IMR-90 (cell line): ENCODE measurements at regions not wholly inside any gene's neighbourhood (a gene's known extent, or its start where the extent isn't known, plus 50 kb on each side); places are given as distances from the start of the nearest gene placed in this dataset.

Experiments
- ATAC-seq: fragments of 200-7000 bp; cut with Tn5 transposase; 2 replicates; pipeline ENCODE4 v1.9.1; 2020; ENCODE audit warnings: low read depth, mild to moderate bottlenecking, moderate library complexity
- BruUV-seq: library from RNA; stranded (reverse); fragments of 400-500 nt; replicated peaks from 2 replicates; lab custom pipeline; 2021; lab: Mats Ljungman, UMichigan
- CTCF ChIA-PET: fragments of 300-600 bp; formaldehyde crosslinking; extraction: SDS; loops from one replicate; lab custom pipeline; 2021; ENCODE audit warnings: antibody characterized with exemption; lab: Yijun Ruan, JAX
- POLR2A ChIA-PET: fragments of 300-600 bp; sonication (Branson Sonifier 250); formaldehyde crosslinking; loops from one replicate; lab custom pipeline; 2022; ENCODE audit warnings: antibody characterized with exemption; ENCODE audit not compliant: unreplicated experiment; lab: Charles Lee
- DNase-seq: peaks from one replicate; pipeline ENCODE4 v3.0.0; 2013
- H2AFZ ChIP-seq: replicated peaks from 2 replicates; pipeline ENCODE3; 2013; ENCODE audit warnings: low read length, mild to moderate bottlenecking; ENCODE audit not compliant: poor library complexity
- H2AK5ac ChIP-seq: 2 replicates; pipeline ENCODE4 v1.6.1; 2013; ENCODE audit warnings: low read depth, low read length, inconsistent platforms
- H2AK9ac ChIP-seq: replicated peaks from 2 replicates; pipeline ENCODE3; 2013; ENCODE audit warnings: mild to moderate bottlenecking, low read depth, low read length, moderate library complexity; ENCODE audit not compliant: poor library complexity
- H2BK120ac ChIP-seq: 2 replicates; pipeline ENCODE4 v1.6.1; 2013; ENCODE audit warnings: low read depth, low read length, inconsistent platforms
- H2BK15ac ChIP-seq: 3 replicates; pipeline ENCODE4 v1.6.1; 2013; ENCODE audit warnings: low read depth, low read length, inconsistent platforms
- H2BK20ac ChIP-seq: 2 replicates; pipeline ENCODE4 v1.6.1; 2013; ENCODE audit warnings: low read depth, mild to moderate bottlenecking, inconsistent platforms, low read length, moderate library complexity
- H2BK5ac ChIP-seq: 2 replicates; pipeline ENCODE4 v1.6.1; 2013; ENCODE audit warnings: mild to moderate bottlenecking, low read depth, low read length, inconsistent platforms; ENCODE audit not compliant: poor library complexity, severe bottlenecking
- H3K14ac ChIP-seq: replicated peaks from 2 replicates; pipeline ENCODE4 v1.6.1; 2013; ENCODE audit warnings: low read depth, low read length, inconsistent platforms
- H3K18ac ChIP-seq: 2 replicates; pipeline ENCODE4 v1.6.1; 2013; ENCODE audit warnings: low read depth, low read length, control low read depth
- H3K23ac ChIP-seq: 2 replicates; pipeline ENCODE4 v1.6.1; 2013; ENCODE audit warnings: low read depth, low read length, inconsistent platforms
- H3K27ac ChIP-seq: 2 replicates; pipeline ENCODE4 v1.5.1; 2013; ENCODE audit warnings: mild to moderate bottlenecking, control low read depth, low read length; ENCODE audit not compliant: insufficient read depth
- H3K27me3 ChIP-seq: 2 replicates; pipeline ENCODE4 v1.6.1; 2013; ENCODE audit warnings: low read length; ENCODE audit not compliant: control insufficient read depth, insufficient read depth
- H3K36me3 ChIP-seq: 2 replicates; pipeline ENCODE4 v1.6.1; 2013; ENCODE audit warnings: low read length, mixed read lengths; ENCODE audit not compliant: control insufficient read depth, insufficient read depth
- H3K4ac ChIP-seq: 2 replicates; pipeline ENCODE4 v1.6.1; 2013; ENCODE audit warnings: low read depth, low read length, inconsistent platforms
- H3K4me1 ChIP-seq: 2 replicates; pipeline ENCODE4 v1.6.1; 2013; ENCODE audit warnings: low read length, mixed read lengths; ENCODE audit not compliant: control insufficient read depth, insufficient read depth
- H3K4me2 ChIP-seq: 2 replicates; pipeline ENCODE4 v1.6.1; 2013; ENCODE audit warnings: low read depth, mild to moderate bottlenecking, control low read depth, low read length, moderate library complexity
- H3K4me3 ChIP-seq: 2 replicates; pipeline ENCODE4 v1.5.1; 2013; ENCODE audit warnings: low read depth, mild to moderate bottlenecking, control low read depth, low read length, moderate library complexity; ENCODE audit not compliant: insufficient read depth
- H3K56ac ChIP-seq: 2 replicates; pipeline ENCODE4 v1.6.1; 2013; ENCODE audit warnings: low read length, inconsistent platforms; ENCODE audit not compliant: insufficient read depth; ENCODE audit errors: extremely low read depth
- H3K79me1 ChIP-seq, 2 experiments: 2 replicates each; pipeline ENCODE4 v1.6.1; 2013; ENCODE audit warnings: low read length in 2 of 2, inconsistent platforms in 1 of 2, low read depth in 1 of 2
- H3K9ac ChIP-seq: 2 replicates; pipeline ENCODE4 v1.6.1; 2013; ENCODE audit warnings: low read depth, low read length, control low read depth
- H3K9me1 ChIP-seq: 2 replicates; pipeline ENCODE4 v1.6.1; 2013; ENCODE audit warnings: low read length, inconsistent platforms; ENCODE audit not compliant: insufficient read depth
- H3K9me3 ChIP-seq: 2 replicates; pipeline ENCODE4 v1.6.1; 2013; ENCODE audit warnings: low read length; ENCODE audit not compliant: control insufficient read depth, insufficient read depth
- H4K20me1 ChIP-seq: 2 replicates; pipeline ENCODE4 v1.6.1; 2013; ENCODE audit warnings: low read length, inconsistent platforms; ENCODE audit not compliant: insufficient read depth
- H4K5ac ChIP-seq: 2 replicates; pipeline ENCODE4 v1.6.1; 2013; ENCODE audit warnings: mild to moderate bottlenecking, low read depth, low read length, control low read depth
- H4K8ac ChIP-seq, 2 experiments: 2 replicates each; pipeline ENCODE4 v1.6.1; 2013; ENCODE audit warnings: low read depth in 2 of 2, low read length in 2 of 2, control low read depth in 1 of 2, inconsistent platforms in 1 of 2
- H4K91ac ChIP-seq: 2 replicates; pipeline ENCODE4 v1.6.1; 2013; ENCODE audit warnings: low read depth, low read length, inconsistent platforms; ENCODE audit not compliant: insufficient read depth
- BHLHE40 ChIP-seq: fragments of 150-350 bp; IDR thresholded peaks from 2 replicates; pipeline ENCODE4 v1.6.1; 2016; ENCODE audit warnings: mild to moderate bottlenecking, low read depth, low read length
- CEBPB ChIP-seq: IDR thresholded peaks from 2 replicates; pipeline ENCODE4 v1.6.1; 2012; ENCODE audit warnings: low read depth, low read length, improper control_type of control experiment
- CHD1 ChIP-seq: IDR thresholded peaks from 2 replicates; pipeline ENCODE4 v1.6.1; 2012; ENCODE audit warnings: low read depth, low read length, improper control_type of control experiment
- CTCF ChIP-seq: conservative IDR thresholded peaks from 2 replicates; pipeline ENCODE4 v1.5.1; 2012; ENCODE audit warnings: mild to moderate bottlenecking, low read depth, low read length, improper control_type of control experiment
- ELK1 ChIP-seq: fragments of 150-350 bp; IDR thresholded peaks from 2 replicates; pipeline ENCODE4 v1.6.1; 2016; ENCODE audit warnings: low read depth, mild to moderate bottlenecking, low read length, moderate library complexity, borderline replicate concordance
- FOS ChIP-seq: fragments of 150-350 bp; IDR thresholded peaks from 2 replicates; pipeline ENCODE4 v1.6.1; 2016; ENCODE audit warnings: low read depth, low read length
- MAFK ChIP-seq: IDR thresholded peaks from 2 replicates; pipeline ENCODE4 v1.6.1; 2012; ENCODE audit warnings: low read depth, low read length, improper control_type of control experiment
- MAZ ChIP-seq: IDR thresholded peaks from 2 replicates; pipeline ENCODE4 v1.6.1; 2012; ENCODE audit warnings: low read depth, mild to moderate bottlenecking, low read length, improper control_type of control experiment, moderate library complexity, borderline replicate concordance
- MXI1 ChIP-seq: IDR thresholded peaks from 2 replicates; pipeline ENCODE4 v1.6.1; 2012; ENCODE audit warnings: low read depth, mild to moderate bottlenecking, low read length, moderate library complexity, borderline replicate concordance
- NFE2L2 ChIP-seq: fragments of 150-350 bp; IDR thresholded peaks from 2 replicates; pipeline ENCODE4 v1.6.1; 2016; ENCODE audit warnings: low read depth, mild to moderate bottlenecking, low read length
- POLR2A ChIP-seq: IDR thresholded peaks from 2 replicates; pipeline ENCODE4 v1.6.1; 2012; ENCODE audit warnings: mild to moderate bottlenecking, low read depth, low read length
- RAD21 ChIP-seq: IDR thresholded peaks from 2 replicates; pipeline ENCODE4 v1.6.1; 2012; ENCODE audit warnings: low read length, improper control_type of control experiment
- RCOR1 ChIP-seq: IDR thresholded peaks from 2 replicates; pipeline ENCODE4 v1.6.1; 2012; ENCODE audit warnings: mild to moderate bottlenecking, low read length, improper control_type of control experiment; ENCODE audit not compliant: insufficient replicate concordance
- RFX5 ChIP-seq: IDR thresholded peaks from 2 replicates; pipeline ENCODE4 v1.8.0; 2012; ENCODE audit warnings: low read depth, mild to moderate bottlenecking, low read length, moderate library complexity
- SMC3 ChIP-seq: fragments of 150-350 bp; IDR thresholded peaks from 2 replicates; pipeline ENCODE4 v1.6.1; 2016; ENCODE audit warnings: low read depth, mild to moderate bottlenecking, antibody characterized with exemption, low read length, moderate library complexity
- USF2 ChIP-seq: fragments of 150-350 bp; IDR thresholded peaks from 2 replicates; pipeline ENCODE4 v1.6.1; 2017; ENCODE audit warnings: mild to moderate bottlenecking, antibody characterized with exemption, low read length, low read depth
- WGBS, 2 experiments: methylation state at CpG; one replicate each; pipeline versions ENCODE4 v1.1.5 to v1.1.7; 2013; ENCODE audit warnings: missing lambda C conversion rate in 2 of 2; ENCODE audit not compliant: insufficient read length in 1 of 2; ENCODE audit errors: extremely low coverage in 2 of 2; 5-methylcytosine and 5-hydroxymethylcytosine counted together
- dilution Hi-C: fragments of 300-500 bp; cut with HindIII; formaldehyde crosslinking; loops from one replicate; pipeline ENCODE4 v1.14.3; 2018; ENCODE audit warnings: low sequenced_read_pairs; ENCODE audit not compliant: unreplicated experiment
- in situ Hi-C: fragments of 300-500 bp; cut with MboI; formaldehyde crosslinking; loops from 3 replicates; pipeline ENCODE4 v1.14.3; 2019; ENCODE audit warnings: low sequenced_read_pairs, inconsistent platforms, mixed read lengths
- intact Hi-C: fragments of 100-400 bp; cut with micrococcal nuclease; formaldehyde crosslinking; loops from 2 replicates; pipeline ENCODE4 v1.10.0; 2022

- H4K91ac ChIP-seq: no peak overlapping the region
- no peaks in the 10 kb centered on the region for H3K9me1 ChIP-seq
- no peak overlapping the region for H3K27ac ChIP-seq
- no peak overlapping the region for H2BK15ac ChIP-seq
- H3K4ac ChIP-seq: no peak overlapping the region
- H3K18ac ChIP-seq: no peak overlapping the region
- no peaks in the 10 kb centered on the region for H3K4me1 ChIP-seq
- H4K20me1 ChIP-seq: no peaks in the 10 kb centered on the region
- H3K4me3 ChIP-seq: no peak overlapping the region
- no peak overlapping the region for H2BK20ac ChIP-seq
- H2BK5ac ChIP-seq: no peak overlapping the region
- no peak overlapping the region for H3K14ac ChIP-seq
- intact Hi-C loops (no loop called here), in situ Hi-C loops (no loop called here), dilution Hi-C loops (no loop called here)
- no peak overlapping the region for H3K23ac ChIP-seq
- no peak overlapping the region for H4K8ac ChIP-seq
- no peak overlapping the region for H3K56ac ChIP-seq
- no peaks in the 10 kb centered on the region for H3K27me3 ChIP-seq
- no peak for TF ChIP-seq RAD21
- no peak for TF ChIP-seq MAZ
- no peak for TF ChIP-seq USF2
- TF ChIP-seq MAFK: no peak
- no peak for TF ChIP-seq FOS
- TF ChIP-seq CEBPB: no peak
- TF ChIP-seq CHD1: no peak
- no peak for TF ChIP-seq NFE2L2
- TF ChIP-seq MXI1: no peak
- TF ChIP-seq SMC3: no peak
- TF ChIP-seq RFX5: no peak
- TF ChIP-seq POLR2A: no peak
- no peak for TF ChIP-seq BHLHE40
- no peak for TF ChIP-seq CTCF
- no peak for TF ChIP-seq ELK1
- no peak for TF ChIP-seq RCOR1
- H2AK5ac ChIP-seq: no peak overlapping the region
- DNase-seq (no peak), ATAC-seq (no peak)
- no TSS peak for BruUV-seq
- H3K79me1 ChIP-seq: no peaks in the 10 kb centered on the region
- ChIA-PET CTCF (no interaction called here), POLR2A (no interaction called here)
- no peak overlapping the region for H2AK9ac ChIP-seq
- no peaks in the 10 kb centered on the region for H3K36me3 ChIP-seq
- H3K4me2 ChIP-seq: no peak overlapping the region
- H2AFZ ChIP-seq: no peak overlapping the region
- no peaks in the 10 kb centered on the region for H3K9me3 ChIP-seq
- no peak overlapping the region for H4K5ac ChIP-seq
- no CpG with 5 or more reads among the region's 2 CpGs for WGBS, 2 experiments
- H3K9ac ChIP-seq: no peak overlapping the region
- H2BK120ac ChIP-seq: no peak overlapping the region
Measured at GRCh38 chr3:162468791-162469190, 972.2 kb downstream of the OTOL1 start.
